ENCODE measurements at regions not wholly inside any gene's neighbourhood (a gene's known extent, or its start where the extent isn't known, plus 50 kb on each side); places are given as distances from the start of the nearest gene placed in this dataset.

DNA sequence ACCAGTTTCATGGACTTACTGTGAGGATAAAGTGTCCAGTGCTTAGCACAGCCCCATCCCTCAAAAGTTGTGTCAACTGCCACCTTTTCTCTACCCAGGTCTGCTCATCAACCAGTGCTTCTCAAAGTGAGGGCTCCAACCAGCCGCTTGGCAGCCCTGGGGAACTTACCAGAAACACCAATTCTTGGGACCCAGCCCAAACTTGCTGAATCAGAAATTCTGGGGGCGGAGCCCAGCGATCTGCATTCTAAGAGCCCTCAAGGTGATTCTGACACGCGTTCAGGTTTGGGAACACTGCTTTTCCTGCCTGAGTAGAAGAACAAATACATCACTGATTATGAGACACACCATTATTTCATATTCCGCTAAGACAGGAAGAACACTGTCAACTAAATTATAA is 132.0 kb downstream of the NSG2 start:
- no peak overlapping the region for H3K27ac ChIP-seq (replicated peaks)
- DNase-seq (ENCODE audit: low read depth in 1 of 2, low spot score in 1 of 2) = no peak
- TF ChIP-seq, protein P1, sequence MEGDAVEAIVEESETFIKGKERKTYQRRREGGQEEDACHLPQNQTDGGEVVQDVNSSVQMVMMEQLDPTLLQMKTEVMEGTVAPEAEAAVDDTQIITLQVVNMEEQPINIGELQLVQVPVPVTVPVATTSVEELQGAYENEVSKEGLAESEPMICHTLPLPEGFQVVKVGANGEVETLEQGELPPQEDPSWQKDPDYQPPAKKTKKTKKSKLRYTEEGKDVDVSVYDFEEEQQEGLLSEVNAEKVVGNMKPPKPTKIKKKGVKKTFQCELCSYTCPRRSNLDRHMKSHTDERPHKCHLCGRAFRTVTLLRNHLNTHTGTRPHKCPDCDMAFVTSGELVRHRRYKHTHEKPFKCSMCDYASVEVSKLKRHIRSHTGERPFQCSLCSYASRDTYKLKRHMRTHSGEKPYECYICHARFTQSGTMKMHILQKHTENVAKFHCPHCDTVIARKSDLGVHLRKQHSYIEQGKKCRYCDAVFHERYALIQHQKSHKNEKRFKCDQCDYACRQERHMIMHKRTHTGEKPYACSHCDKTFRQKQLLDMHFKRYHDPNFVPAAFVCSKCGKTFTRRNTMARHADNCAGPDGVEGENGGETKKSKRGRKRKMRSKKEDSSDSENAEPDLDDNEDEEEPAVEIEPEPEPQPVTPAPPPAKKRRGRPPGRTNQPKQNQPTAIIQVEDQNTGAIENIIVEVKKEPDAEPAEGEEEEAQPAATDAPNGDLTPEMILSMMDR (IDR thresholded peaks at IDR 0.05; ENCODE audit: insufficient read depth, low read length) = no peak
- TF ChIP-seq POLR2AphosphoS5 (IDR thresholded peaks at IDR 0.05; ENCODE audit: low read depth) (no peak), GABPA (IDR thresholded peaks at IDR 0.05; ENCODE audit: low read depth) (no peak), SPI1 (IDR thresholded peaks at IDR 0.05; ENCODE audit: borderline replicate concordance, low read depth) (no peak)
- TF ChIP-seq, protein P2, sequence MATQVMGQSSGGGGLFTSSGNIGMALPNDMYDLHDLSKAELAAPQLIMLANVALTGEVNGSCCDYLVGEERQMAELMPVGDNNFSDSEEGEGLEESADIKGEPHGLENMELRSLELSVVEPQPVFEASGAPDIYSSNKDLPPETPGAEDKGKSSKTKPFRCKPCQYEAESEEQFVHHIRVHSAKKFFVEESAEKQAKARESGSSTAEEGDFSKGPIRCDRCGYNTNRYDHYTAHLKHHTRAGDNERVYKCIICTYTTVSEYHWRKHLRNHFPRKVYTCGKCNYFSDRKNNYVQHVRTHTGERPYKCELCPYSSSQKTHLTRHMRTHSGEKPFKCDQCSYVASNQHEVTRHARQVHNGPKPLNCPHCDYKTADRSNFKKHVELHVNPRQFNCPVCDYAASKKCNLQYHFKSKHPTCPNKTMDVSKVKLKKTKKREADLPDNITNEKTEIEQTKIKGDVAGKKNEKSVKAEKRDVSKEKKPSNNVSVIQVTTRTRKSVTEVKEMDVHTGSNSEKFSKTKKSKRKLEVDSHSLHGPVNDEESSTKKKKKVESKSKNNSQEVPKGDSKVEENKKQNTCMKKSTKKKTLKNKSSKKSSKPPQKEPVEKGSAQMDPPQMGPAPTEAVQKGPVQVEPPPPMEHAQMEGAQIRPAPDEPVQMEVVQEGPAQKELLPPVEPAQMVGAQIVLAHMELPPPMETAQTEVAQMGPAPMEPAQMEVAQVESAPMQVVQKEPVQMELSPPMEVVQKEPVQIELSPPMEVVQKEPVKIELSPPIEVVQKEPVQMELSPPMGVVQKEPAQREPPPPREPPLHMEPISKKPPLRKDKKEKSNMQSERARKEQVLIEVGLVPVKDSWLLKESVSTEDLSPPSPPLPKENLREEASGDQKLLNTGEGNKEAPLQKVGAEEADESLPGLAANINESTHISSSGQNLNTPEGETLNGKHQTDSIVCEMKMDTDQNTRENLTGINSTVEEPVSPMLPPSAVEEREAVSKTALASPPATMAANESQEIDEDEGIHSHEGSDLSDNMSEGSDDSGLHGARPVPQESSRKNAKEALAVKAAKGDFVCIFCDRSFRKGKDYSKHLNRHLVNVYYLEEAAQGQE (IDR thresholded peaks at IDR 0.05; ENCODE audit: insufficient replicate concordance, low read depth) = no peak
- H3K4me3 ChIP-seq (replicated peaks; ENCODE audit: insufficient read depth, low read length) = no peak overlapping the region
- no peaks in the 10 kb centered on the region for H3K27me3 ChIP-seq (ENCODE audit: insufficient read depth, poor library complexity, severe bottlenecking)

DNA sequence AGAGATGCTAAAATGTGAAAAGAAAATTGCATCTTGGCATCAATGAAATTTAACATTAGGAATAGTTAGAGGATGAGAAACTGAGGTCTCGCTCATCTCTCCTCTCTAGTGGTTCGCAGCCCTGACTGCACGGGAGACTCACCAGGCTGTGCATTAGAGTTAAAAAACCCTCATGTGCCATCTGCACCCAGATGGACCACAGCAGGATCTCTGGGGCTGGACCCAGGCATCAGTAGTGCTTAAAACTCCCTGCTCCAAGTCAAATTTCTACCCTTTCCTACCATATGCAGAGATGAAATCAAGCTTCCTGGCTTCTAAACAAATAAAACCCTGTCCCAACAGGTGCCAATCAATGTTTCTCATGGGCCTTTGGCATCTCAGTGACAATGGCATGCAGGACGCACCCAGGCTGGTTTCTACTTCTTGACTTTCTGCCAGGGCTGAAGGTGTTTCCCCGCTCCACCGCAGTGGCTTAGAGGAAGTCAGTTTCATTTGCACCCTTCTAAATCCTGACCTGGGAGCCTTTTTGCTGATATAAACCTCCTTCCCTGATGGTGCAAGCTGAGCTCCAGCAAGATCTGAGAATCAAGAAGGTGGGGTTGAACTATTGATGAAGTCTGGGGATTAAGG is 132.6 kb downstream of the NSG2 start:
- TF ChIP-seq, protein P2 (IDR thresholded peaks at IDR 0.05; ENCODE audit: insufficient replicate concordance, low read depth) = no peak
- TF ChIP-seq POLR2AphosphoS5 (IDR thresholded peaks at IDR 0.05; ENCODE audit: low read depth) (no peak), GABPA (IDR thresholded peaks at IDR 0.05; ENCODE audit: low read depth) (no peak), SPI1 (IDR thresholded peaks at IDR 0.05; ENCODE audit: borderline replicate concordance, low read depth) (no peak)
- TF ChIP-seq, protein P1 (IDR thresholded peaks at IDR 0.05; ENCODE audit: insufficient read depth, low read length) = no peak
- Histone ChIP-seq H3K27ac (replicated peaks) (no peak overlapping the region), H3K4me3 (replicated peaks; ENCODE audit: insufficient read depth, low read length) (no peak overlapping the region), H3K27me3 (ENCODE audit: insufficient read depth, poor library complexity, severe bottlenecking) (no peaks in the 10 kb centered on the region)
- no peak for DNase-seq (ENCODE audit: low read depth in 1 of 2, low spot score in 1 of 2)

DNA sequence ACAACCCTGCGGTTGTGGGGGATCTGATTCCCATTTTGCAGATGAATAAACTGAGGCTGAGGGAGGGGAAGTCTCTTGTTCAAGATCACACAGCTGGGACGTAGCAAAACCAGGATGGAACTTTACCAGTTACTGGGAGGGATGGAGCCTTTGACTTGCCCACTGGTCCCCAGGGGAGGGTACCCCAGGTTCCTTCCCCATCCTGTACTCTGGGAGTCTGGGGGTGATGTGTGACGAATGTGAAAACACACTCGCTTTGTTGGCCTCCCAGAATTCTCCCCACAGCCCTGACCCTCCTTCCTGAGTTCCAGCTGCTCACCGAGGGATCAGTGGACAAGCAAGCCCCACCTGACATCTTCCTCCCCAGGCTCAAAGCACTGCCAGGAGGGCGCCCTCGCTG is 135.1 kb downstream of the NSG2 start:
- H3K27me3 ChIP-seq (ENCODE audit: insufficient read depth, poor library complexity, severe bottlenecking) = no peaks in the 10 kb centered on the region
- no peak for DNase-seq (ENCODE audit: low read depth in 1 of 2, low spot score in 1 of 2)
- no peak overlapping the region for H3K27ac ChIP-seq (replicated peaks)
- TF ChIP-seq GABPA (IDR thresholded peaks at IDR 0.05; ENCODE audit: low read depth) = no peak
- no peak for TF ChIP-seq SPI1 (IDR thresholded peaks at IDR 0.05; ENCODE audit: borderline replicate concordance, low read depth)
- TF ChIP-seq, protein P1 (IDR thresholded peaks at IDR 0.05; ENCODE audit: insufficient read depth, low read length) = no peak
- TF ChIP-seq, protein P2 (IDR thresholded peaks at IDR 0.05; ENCODE audit: insufficient replicate concordance, low read depth) = no peak
- no peak for TF ChIP-seq POLR2AphosphoS5 (IDR thresholded peaks at IDR 0.05; ENCODE audit: low read depth)
- no peak overlapping the region for H3K4me3 ChIP-seq (replicated peaks; ENCODE audit: insufficient read depth, low read length)
